Stomach (tissue), 8 donors: ENCODE measurements at regions not wholly inside any gene's neighbourhood (a gene's known extent, or its start where the extent isn't known, plus 50 kb on each side); places are given as distances from the start of the nearest gene placed in this dataset.
"Not testable (repeated sequence)": the region's sequence is repeated elsewhere in the genome, so short reads cannot be mapped to it uniquely, and the experiment has no call there.

Experiments
- DNase-seq, 2 donors: peaks; one replicate each; pipeline versions ENCODE4 v3.0.0 to v3.0.0-alpha.2; 2013 to 2019
- H3K27ac ChIP-seq, 5 donors: fragments of 200-600 bp in 4 of 5; sonication (generic) in 4 of 5; one replicate each; pipeline ENCODE4 v1.5.1; 2013 to 2019; ENCODE audit warnings: mild to moderate bottlenecking in 1 of 5, moderate library complexity in 1 of 5
- H3K27me3 ChIP-seq, 3 donors: fragments of 200-600 bp; sonication (generic); one replicate each; pipeline ENCODE4 v1.5.1; 2017 to 2019; ENCODE audit warnings: mixed run types in 1 of 3
- H3K36me3 ChIP-seq, 4 donors: fragments of 200-600 bp; sonication (generic); 1 replicate in 3 of 4; 2 replicates in 1 of 4; pipeline ENCODE4 v1.5.1; 2016 to 2019
- H3K4me1 ChIP-seq, 4 donors: fragments of 200-600 bp; sonication (generic); one replicate each; pipeline ENCODE4 v1.5.1; 2016 to 2019
- H3K4me3 ChIP-seq, 4 donors: fragments of 200-600 bp; sonication (generic) in 3 of 4; one replicate each; pipeline ENCODE4 v1.5.1; 2016 to 2019; ENCODE audit warnings: mild to moderate bottlenecking in 1 of 4
- H3K9me3 ChIP-seq, 4 donors: fragments of 200-600 bp; sonication (generic); one replicate each; pipeline ENCODE4 v1.5.1; 2016 to 2019
- CTCF ChIP-seq, 7 experiments: fragments of 450-650 bp in 4 of 7; fragments of 200-600 bp in 3 of 7; sonication (generic) in 3 of 7; IDR thresholded peaks; one replicate each; pipeline ENCODE4 v1.5.1; 2016 to 2019; ENCODE audit warnings: antibody characterized with exemption in 7 of 7, control low read depth in 2 of 7, mild to moderate bottlenecking in 1 of 7
- EP300 ChIP-seq: sonication (generic); formaldehyde crosslinking; IDR thresholded peaks from one replicate; pipeline ENCODE4 v1.6.1; 2017; ENCODE audit warnings: antibody characterized with exemption
- POLR2A ChIP-seq, 4 donors: fragments of 450-650 bp; IDR thresholded peaks; one replicate each; pipeline ENCODE4 v1.6.1; 2016; ENCODE audit warnings: antibody characterized with exemption in 4 of 4, control low read depth in 2 of 4, mild to moderate bottlenecking in 1 of 4, moderate library complexity in 1 of 4
- POLR2AphosphoS5 ChIP-seq, 3 donors: sonication (generic); formaldehyde crosslinking; IDR thresholded peaks; one replicate each; pipeline ENCODE4 v1.6.1; 2016; ENCODE audit warnings: antibody characterized with exemption in 3 of 3
- WGBS, 5 donors: extraction: QIAGEN DNeasy Blood & Tissue Kit in 3 of 5; methylation state at CpG; one replicate each; pipeline versions ENCODE4 v1.1.5 to v1.1.7; 2013 to 2018; 5-methylcytosine and 5-hydroxymethylcytosine counted together
- intact Hi-C: fragments of 100-400 bp; cut with DNase I; formaldehyde crosslinking; loops from one replicate; pipeline ENCODE4 v1.15.1; 2023; ENCODE audit warnings: low total_unique reads
- donor health status: healthy with polysubstance abuse.
- donor health status: Bipolar disorder and iron deficiency.
- donor health status: healthy.

- intact Hi-C loops = no loop called here
- H3K9me3 ChIP-seq = peaks cover 0 to 4% (median 0%) of the 10 kb centered on the region in 4 donors
- H3K36me3 ChIP-seq = no peaks in the 10 kb centered on the region
- H3K4me1 ChIP-seq = no peaks in the 10 kb centered on the region
- TF ChIP-seq EP300 (no peak), POLR2A (IDR thresholded peaks at IDR 0.05) (no peak), POLR2AphosphoS5 (IDR thresholded peaks at IDR 0.05) (no peak), CTCF (IDR thresholded peaks at IDR 0.05) (no peak)
- H3K4me3 ChIP-seq = no peak overlapping the region
- 73 to 85% (median 81%) methylated on average over 3 of the region's 3 CpGs for WGBS, 5 donors
- DNase-seq = no peak
- no peak overlapping the region for H3K27ac ChIP-seq
- H3K27me3 ChIP-seq = no peaks in the 10 kb centered on the region
These were observed 567.4 kb downstream of the C6orf118 start for GRCh38 chr6:164741938-164742451.

- H3K9me3 ChIP-seq, DNase-seq, intact Hi-C loops, H3K36me3 ChIP-seq, H3K27me3 ChIP-seq, H3K4me1 ChIP-seq, H3K27ac ChIP-seq, H3K4me3 ChIP-seq: not testable (repeated sequence)
- 93 to 97% (median 93%) methylated on average over 7 to 25 of the region's 25 CpGs for WGBS, 5 donors
These were observed 573.3 kb downstream of the C6orf118 start for GRCh38 chr6:164736090-164736489.

- Histone ChIP-seq H3K27me3 (no peaks in the 10 kb centered on the region), H3K4me3 (no peak overlapping the region), H3K36me3 (no peaks in the 10 kb centered on the region), H3K27ac (no peak overlapping the region), H3K9me3 (peaks cover 0 to 14% (median 4%) of the 10 kb centered on the region in 4 donors), H3K4me1 (no peaks in the 10 kb centered on the region)
- 38 to 59% (median 49%) methylated on average over 4 of the region's 4 CpGs for WGBS, 5 donors
- no peak for DNase-seq
- TF ChIP-seq EP300 (no peak), POLR2AphosphoS5 (IDR thresholded peaks at IDR 0.05) (no peak), POLR2A (IDR thresholded peaks at IDR 0.05) (no peak), CTCF (IDR thresholded peaks at IDR 0.05) (no peak)
- intact Hi-C loops = no loop called here
These were observed 577.9 kb downstream of the C6orf118 start for GRCh38 chr6:164731539-164731938.

- Histone ChIP-seq H3K27ac (no peak overlapping the region), H3K4me1 (no peaks in the 10 kb centered on the region), H3K4me3 (no peak overlapping the region), H3K36me3 (no peaks in the 10 kb centered on the region), H3K9me3 (peaks cover 0 to 26% (median 9%) of the 10 kb centered on the region in 4 donors), H3K27me3 (no peaks in the 10 kb centered on the region)
- no peak for TF ChIP-seq EP300
- TF ChIP-seq CTCF (IDR thresholded peaks at IDR 0.05) = no peak
- no peak for TF ChIP-seq POLR2A (IDR thresholded peaks at IDR 0.05)
- no peak for TF ChIP-seq POLR2AphosphoS5 (IDR thresholded peaks at IDR 0.05)
- 36 to 52% (median 39%) methylated on average over 4 of the region's 4 CpGs for WGBS, 5 donors
- intact Hi-C loops = no loop called here
- no peak for DNase-seq
These were observed 587.9 kb downstream of the C6orf118 start for GRCh38 chr6:164721460-164721859.

GRCh38 chr6:164700497-164700896 is 608.9 kb downstream of the C6orf118 start:
- TF ChIP-seq CTCF (IDR thresholded peaks at IDR 0.05) (no peak), EP300 (no peak), POLR2AphosphoS5 (IDR thresholded peaks at IDR 0.05) (no peak), POLR2A (IDR thresholded peaks at IDR 0.05) (no peak)
- H3K4me1 ChIP-seq = no peaks in the 10 kb centered on the region
- no peak overlapping the region for H3K27ac ChIP-seq
- H3K4me3 ChIP-seq = no peak overlapping the region
- intact Hi-C loops = no loop called here
- 68 to 85% (median 73%) methylated on average over 1 of the region's 1 CpG for WGBS, 5 donors
- H3K9me3 ChIP-seq = no peaks in the 10 kb centered on the region
- DNase-seq = no peak
- H3K27me3 ChIP-seq = no peaks in the 10 kb centered on the region
- no peaks in the 10 kb centered on the region for H3K36me3 ChIP-seq
